Activated CD4-positive, CD25-positive, alpha-beta regulatory T cell (primary cell): ENCODE measurements at regions not wholly inside any gene's neighbourhood (a gene's known extent, or its start where the extent isn't known, plus 50 kb on each side); places are given as distances from the start of the nearest gene placed in this dataset.
A peak's percentile ranks its signal among the peaks of the same experiment; 100 is the strongest.

Experiments
- DNase-seq, 4 experiments: peaks; one replicate each; lab custom pipeline; 2025; lab: John Stamatoyannopoulos, UW

DNA sequence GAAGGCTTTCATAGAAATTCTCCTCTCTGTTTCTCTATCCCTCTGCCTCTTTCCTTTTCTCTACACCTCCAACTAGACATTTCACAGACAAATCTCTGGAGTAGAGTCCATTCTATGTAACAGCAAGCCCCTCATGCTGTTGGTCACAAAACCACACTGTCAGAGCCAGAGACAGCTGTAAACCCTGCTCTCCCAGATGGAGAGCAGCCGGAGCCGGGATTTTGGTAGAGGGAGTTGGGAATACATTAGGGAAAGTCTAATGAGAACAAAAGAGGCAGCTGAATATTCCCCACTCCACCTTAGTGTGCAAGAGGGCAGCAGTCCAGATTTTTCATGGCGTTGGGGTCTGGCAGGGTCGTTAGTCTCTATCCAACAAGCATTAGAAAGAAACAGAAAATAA is 68.3 kb upstream of the EDN1 start:
- no peak for DNase-seq

DNA sequence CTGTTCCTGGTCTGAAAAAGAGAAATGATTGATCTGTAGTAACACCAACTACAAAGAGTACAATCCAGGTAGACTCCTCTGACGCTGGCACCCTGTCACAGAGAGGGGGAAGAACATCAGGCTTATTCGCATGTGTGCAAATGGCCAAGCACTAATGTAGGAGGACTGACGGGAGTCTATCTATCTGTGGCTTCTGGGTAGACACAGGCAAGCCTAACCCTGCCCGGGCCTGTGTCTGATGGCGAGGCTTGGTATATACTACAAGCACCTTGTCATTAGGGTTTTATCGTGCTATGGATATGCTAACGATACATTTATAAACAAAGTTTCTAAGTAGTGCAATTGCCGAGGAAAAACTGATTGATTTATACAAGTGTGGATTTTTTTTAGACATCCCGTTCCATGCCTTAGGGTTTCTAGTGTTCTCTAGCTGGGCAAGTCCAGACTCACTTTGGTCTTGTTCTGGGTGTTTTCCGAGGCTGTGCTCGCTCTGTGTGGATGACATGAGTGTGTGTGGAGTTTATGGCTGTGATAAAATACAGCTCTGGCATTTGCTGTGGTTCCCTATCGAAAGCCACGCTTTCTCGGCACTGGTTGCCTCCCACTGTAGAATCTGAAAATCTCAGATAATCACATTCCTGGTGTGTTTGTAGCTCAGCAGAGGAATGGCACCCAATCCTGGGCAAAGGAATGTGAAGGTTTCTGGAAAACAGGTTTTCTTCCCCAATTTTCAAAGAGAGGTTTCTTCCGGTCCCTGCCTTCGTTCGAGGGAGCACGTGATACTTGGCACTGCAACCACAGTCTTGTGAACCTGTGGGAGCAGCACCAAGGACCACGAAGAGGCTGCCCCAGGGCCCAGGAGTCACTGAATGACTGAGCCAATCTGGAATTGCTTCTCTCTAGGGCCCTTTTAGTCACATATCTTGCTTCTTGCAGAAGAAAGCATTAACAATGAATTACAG is 67.5 kb upstream of the EDN1 start:
- DNase-seq = no peak

GRCh38 chr6:12223383-12223782 is 66.8 kb upstream of the EDN1 start:
- no peak for DNase-seq

DNA sequence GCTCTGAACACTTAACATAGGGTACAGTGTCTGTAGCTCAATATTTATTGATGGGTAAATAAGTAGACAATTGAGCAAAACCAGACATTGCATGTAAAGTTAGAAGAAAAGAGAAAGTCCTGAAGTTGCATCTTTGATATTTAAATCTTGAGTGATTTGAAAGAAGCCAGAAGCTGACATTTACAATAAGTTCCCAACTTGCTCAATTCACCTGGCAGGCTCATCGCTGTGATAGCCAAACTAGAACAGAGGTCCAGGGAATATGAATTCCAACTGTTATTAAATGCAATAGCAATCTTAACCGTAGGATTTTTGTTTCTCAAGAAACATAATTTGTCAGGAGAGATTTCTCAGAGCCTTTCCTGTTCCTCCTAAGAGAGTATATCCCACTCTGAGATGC is 65.9 kb upstream of the EDN1 start:
- no peak for DNase-seq

DNA sequence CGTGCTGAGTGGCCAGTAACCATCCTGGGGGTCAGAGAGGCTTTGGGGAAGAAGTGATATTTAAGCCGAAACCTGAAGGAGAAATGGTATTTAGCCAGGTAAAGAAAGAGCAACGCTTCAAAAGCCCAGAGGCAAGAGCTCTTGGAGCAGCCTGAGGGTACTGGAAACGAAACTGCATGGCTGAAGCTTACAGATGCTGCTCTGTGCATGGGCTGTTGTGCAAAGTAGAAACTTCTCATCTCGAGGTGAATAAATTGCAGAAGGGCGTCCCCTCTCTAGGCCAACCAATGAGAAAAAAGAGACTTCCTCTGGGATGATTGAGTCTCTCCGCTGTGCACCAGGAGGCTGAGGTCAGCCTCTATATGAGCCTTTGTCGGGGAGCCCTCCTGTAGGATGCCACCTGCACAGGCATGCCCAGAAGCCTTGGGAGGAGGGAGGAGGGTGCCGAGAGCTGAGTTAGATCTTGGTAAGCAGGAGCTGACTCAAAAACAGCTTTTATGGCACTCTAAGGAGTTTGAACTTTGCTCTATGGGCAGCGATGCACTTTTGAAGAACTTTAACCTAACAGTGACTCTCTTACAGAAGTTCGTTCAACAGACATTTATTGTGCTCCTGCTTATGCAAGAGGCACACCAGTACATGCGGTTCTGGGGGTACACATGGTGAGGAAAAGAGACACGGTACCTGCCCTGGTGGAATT is 61.6 kb upstream of the EDN1 start:
- no peak for DNase-seq

DNA sequence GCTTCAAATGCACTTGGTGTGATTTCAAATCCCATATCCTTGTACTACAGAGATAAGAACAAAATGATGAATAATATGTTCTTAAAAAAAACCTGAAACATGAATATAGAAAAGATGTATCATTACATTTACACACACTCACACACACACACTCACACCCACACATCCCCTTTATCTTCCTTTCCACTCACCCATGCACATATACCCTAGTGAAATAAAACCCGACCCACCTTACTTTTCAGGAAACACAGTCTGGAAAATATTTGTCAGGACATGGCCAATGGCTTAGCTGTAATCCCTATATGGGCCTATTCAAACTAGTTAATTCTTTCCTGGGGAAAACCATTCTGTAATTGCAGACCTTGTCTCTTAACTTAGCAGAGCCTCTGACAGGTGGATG is 60.8 kb upstream of the EDN1 start:
- DNase-seq = no peak

DNA sequence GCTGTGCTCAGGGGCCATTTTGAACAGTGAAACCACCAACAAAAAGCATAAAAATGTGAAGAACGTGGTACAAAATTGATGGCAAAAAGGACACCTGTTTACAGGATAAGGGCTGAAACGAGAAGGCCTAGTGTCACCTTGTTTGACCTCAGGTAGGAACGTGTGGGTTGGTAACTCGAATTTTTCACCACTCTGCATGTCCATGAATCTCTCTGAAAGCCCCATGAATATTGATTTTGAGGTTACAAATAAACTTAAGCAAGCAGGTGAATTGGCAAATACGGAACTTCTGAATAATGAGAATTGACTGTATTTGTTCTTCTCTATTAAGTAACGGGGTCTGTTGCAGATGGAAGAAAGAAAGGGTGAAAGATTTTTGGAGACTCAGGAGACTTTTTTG is 59.6 kb upstream of the EDN1 start:
- DNase-seq = no peak

DNA sequence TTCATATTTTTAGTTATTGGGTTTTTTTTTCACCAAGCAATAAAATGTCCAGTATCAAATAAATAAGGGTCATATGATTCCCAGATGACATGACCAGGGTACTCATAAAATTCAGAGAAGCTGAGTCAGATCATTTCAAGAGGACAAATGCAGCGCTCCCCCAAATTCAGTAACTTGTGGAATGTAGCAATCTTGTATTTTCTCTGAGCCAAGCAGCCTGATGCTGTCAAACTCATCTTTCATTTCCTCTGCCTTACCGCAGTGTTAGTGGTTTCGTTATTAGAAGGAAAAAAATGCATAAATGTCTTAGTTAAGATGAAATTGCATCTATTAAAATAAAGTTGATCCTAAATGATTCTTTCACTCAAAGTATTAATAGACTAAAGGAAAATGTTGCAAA is 57.8 kb upstream of the EDN1 start:
- no peak for DNase-seq

DNA sequence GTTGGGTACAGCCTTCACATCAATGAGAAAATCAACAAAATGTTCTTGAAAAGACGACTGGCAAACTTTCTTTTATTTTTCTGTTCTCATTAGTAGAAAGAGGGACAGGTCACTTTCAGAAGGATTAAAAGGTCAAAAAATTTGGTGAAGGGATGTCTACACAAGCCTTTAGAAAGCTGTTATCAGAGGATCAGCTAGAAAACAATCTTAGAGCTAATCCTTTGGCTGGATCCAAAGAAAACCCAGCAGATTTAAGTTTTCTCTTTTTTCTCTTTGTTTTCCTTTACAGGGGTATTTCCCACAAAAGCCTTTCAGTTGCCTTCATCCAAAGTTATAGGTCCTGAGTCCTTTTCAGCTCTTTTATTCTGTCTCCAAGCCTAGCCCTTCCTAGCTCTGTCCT is 57.3 kb upstream of the EDN1 start:
- no peak for DNase-seq

DNA sequence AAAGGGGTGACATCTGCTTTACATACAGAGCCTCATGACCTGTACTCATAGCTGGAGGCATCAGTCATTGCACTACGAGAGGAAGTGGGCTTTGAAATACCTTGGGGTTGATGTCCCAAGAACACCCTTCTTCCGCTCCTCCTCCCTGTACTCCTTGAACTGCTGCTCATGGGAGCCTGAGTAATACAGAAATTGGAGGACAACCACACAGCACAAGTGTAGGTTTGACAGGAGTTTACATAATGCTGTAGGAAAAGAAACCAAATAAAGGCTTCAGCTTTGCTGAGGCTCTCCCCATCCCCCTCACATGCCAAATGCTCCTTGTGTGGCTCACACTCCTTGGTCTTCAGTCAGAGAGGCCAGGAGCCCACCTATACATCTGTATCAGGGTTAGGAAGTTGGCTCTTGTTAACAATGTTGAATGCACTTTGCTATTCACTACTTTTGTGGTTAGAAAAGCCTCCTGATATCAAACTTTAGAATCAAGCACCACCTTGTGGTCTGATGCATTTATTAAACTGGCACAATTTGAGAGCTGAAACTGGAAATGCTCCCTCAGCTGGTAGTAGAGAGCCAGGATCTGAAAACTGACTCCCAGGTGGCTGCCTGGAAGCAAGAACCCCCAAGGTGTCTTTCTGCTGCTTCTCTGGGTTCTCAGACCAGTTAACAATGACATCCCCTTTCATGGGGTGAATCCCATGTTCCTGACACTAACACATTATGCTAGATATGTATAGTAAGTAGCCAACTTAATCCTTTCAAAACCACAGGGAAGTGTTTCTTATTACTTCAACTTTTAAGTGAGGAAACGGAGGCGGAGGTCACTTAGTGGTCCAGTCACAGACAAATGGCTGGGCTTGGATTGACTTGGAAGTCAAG is 56.2 kb upstream of the EDN1 start:
- DNase-seq = peak in 1 of 4 experiments; percentile 2

DNA sequence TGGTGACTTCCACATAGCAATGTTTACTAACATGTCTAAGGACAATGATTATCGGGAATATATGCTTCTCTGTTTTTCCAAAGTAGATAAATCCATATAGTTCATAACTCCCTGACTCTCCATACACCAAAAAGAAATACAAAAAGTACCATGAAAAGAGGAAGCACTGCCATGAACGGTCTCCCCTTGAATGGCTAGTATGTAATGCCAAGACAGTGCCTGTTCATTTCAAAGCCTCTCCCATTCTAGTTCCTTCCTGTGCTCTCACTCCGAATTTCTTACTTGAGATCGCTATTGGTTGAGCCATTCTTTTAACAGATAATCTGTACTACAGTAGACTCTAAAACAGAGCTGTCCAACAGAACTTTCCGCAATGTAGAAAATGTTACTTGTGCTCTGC is 54.8 kb upstream of the EDN1 start:
- DNase-seq = no peak

GRCh38 chr6:12238219-12238618 is 51.9 kb upstream of the EDN1 start:
- DNase-seq = no peak
